HUES64 (cell line): ENCODE measurements at regions not wholly inside any gene's neighbourhood (a gene's known extent, or its start where the extent isn't known, plus 50 kb on each side); places are given as distances from the start of the nearest gene placed in this dataset.
A peak's percentile ranks its signal among the peaks of the same experiment; 100 is the strongest.

Source experiments
- H3K27ac ChIP-seq: 2 replicates; pipeline ENCODE4 v1.7.0; 2013; ENCODE audit warnings: low read depth, low read length, inconsistent platforms
- H3K27me3 ChIP-seq: 2 replicates; pipeline ENCODE4 v1.6.1; 2013; ENCODE audit warnings: mild to moderate bottlenecking, low read length; ENCODE audit not compliant: insufficient read depth
- H3K36me3 ChIP-seq: 2 replicates; pipeline ENCODE4 v1.6.1; 2013; ENCODE audit warnings: mild to moderate bottlenecking, low read length; ENCODE audit not compliant: insufficient read depth
- H3K4me1 ChIP-seq: 2 replicates; pipeline ENCODE4 v1.6.1; 2013; ENCODE audit warnings: mild to moderate bottlenecking, low read length, moderate library complexity; ENCODE audit not compliant: insufficient read depth
- H3K4me3 ChIP-seq: 2 replicates; pipeline ENCODE4 v1.5.1; 2013; ENCODE audit warnings: mild to moderate bottlenecking, low read length, moderate library complexity
- H3K9ac ChIP-seq: 2 replicates; pipeline ENCODE4 v1.6.1; 2013; ENCODE audit warnings: mild to moderate bottlenecking, low read depth, low read length
- H3K9me3 ChIP-seq: 2 replicates; pipeline ENCODE4 v1.6.1; 2013; ENCODE audit warnings: low read depth, low read length; ENCODE audit not compliant: insufficient read depth
- WGBS: fragments of 150-250, 120-280 bp; methylation state at CpG from one replicate; pipeline ENCODE4 v1.1.7; 2013; ENCODE audit warnings: missing lambda C conversion rate; 5-methylcytosine and 5-hydroxymethylcytosine counted together

GRCh38 chr10:131648386-131649020 is 252.3 kb upstream of the PPP2R2D start:
- Histone ChIP-seq H3K9ac (no peak overlapping the region), H3K36me3 (no peaks in the 10 kb centered on the region), H3K27me3 (no peaks in the 10 kb centered on the region), H3K4me1 (peaks cover 20% of the 10 kb centered on the region), H3K27ac (no peak overlapping the region), H3K4me3 (no peak overlapping the region), H3K9me3 (no peaks in the 10 kb centered on the region)
- 77% methylated on average over 8 of the region's 8 CpGs for WGBS

- Histone ChIP-seq H3K27ac (no peak overlapping the region), H3K4me3 (no peak overlapping the region), H3K9me3 (no peaks in the 10 kb centered on the region), H3K27me3 (no peaks in the 10 kb centered on the region), H3K4me1 (peaks cover 20% of the 10 kb centered on the region), H3K9ac (no peak overlapping the region), H3K36me3 (no peaks in the 10 kb centered on the region)
- WGBS = 91% methylated on average over 6 of the region's 6 CpGs
Observed at GRCh38 chr10:131649617-131650016, 251.2 kb upstream of the PPP2R2D start.

GRCh38 chr10:131650169-131650705 is 250.6 kb upstream of the PPP2R2D start:
- Histone ChIP-seq H3K9me3 (no peaks in the 10 kb centered on the region), H3K27me3 (no peaks in the 10 kb centered on the region), H3K4me1 (peaks cover 22% of the 10 kb centered on the region), H3K27ac (no peak overlapping the region), H3K36me3 (no peaks in the 10 kb centered on the region), H3K4me3 (no peak overlapping the region), H3K9ac (no peak overlapping the region)
- WGBS = 83% methylated on average over 12 of the region's 12 CpGs

DNA sequence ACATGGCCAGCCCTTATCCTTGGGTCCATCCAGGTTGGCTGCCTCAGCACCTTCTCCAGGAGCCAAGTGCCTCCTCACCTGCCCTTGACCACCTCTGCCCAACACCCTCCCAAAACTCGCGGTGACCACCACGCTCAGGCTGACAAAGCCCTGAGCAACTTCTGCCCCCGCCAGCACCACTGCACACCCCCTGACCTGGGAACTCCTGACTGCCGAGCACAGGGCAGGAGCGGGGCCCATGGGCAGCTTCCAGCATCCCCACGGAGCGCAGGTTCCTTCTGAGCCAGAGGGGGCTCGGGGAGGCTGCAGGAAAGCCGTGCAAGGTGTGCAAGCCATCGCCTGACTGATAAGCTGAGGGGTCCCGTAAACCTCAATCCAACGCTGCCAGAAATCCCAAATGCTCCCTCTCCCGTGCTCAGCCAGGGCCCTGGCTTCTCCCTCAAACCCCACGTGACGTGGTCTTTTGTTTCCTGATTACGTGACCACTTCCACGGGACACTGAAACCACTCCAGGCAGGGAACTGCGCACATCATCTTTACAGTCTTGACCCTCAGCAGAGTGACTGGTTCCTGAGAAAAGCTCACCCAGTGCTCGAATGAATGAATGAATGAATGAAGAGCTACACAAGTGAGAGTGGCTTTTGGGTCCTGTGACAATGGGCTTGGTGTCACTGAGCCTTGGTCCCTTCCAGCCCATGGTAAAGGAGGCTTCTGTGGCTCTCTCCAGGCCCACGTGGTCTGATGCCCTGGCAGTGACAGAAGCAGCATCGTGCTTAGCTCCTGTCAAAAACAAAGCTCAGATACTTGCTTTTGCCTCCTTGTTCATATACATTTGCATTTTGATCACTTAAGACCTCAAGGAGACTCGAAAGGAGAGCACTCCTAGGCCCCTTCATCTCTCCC is 249.8 kb upstream of the PPP2R2D start:
- no peaks in the 10 kb centered on the region for H3K36me3 ChIP-seq
- H3K9ac ChIP-seq = no peak overlapping the region
- peak overlapping the region; percentile 60; the same call in 1 of the 2 replicates for H3K27ac ChIP-seq
- H3K4me1 ChIP-seq = peaks cover 22% of the 10 kb centered on the region
- H3K4me3 ChIP-seq = peak overlapping the region; percentile 32; the same call in 1 of the 2 replicates
- no peaks in the 10 kb centered on the region for H3K9me3 ChIP-seq
- H3K27me3 ChIP-seq = no peaks in the 10 kb centered on the region
- WGBS = 79% methylated on average over 23 of the region's 23 CpGs

DNA sequence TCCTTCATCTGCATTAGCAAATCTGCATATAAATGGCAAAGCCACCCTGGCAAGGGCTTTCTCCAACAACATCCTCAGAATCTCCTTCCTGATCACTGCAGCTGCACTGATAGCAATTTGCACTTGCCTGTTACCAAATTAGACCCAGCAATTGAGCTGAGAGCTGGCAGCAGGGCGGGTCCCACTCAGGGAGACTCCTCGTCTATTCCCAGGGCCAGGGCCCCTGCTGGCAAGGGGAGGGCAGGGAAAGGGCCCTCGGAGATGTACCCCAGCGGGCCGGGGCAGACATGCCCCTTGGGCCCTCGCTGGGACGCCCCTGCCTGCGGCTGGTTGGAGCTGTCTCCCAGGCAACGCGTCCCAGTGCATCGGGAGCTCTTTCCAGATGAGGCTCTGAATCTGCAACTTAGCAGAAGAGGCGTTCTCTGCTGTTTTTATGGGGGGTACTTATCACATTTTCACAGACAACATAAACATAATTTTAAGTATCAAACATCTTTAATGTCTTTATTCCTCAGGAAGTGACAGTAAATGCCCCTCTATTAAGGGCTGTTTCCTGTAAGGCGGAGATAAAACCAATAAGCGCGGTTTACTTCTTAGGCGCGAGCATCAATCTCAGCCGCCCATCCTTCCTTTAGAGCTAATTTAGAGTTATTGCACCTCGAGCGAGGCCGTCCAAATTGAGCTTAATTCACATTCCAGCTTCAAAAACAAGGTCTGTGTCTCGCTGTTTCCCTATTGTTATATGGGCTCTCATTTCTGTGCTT is 249.0 kb upstream of the PPP2R2D start:
- 39% methylated on average over 21 of the region's 22 CpGs for WGBS
- no peak overlapping the region for H3K9ac ChIP-seq
- peak overlapping the region; percentile 32 for H3K4me3 ChIP-seq
- no peaks in the 10 kb centered on the region for H3K36me3 ChIP-seq
- no peaks in the 10 kb centered on the region for H3K27me3 ChIP-seq
- peaks cover 22% of the 10 kb centered on the region for H3K4me1 ChIP-seq
- H3K27ac ChIP-seq = peak overlapping the region; percentile 60; the same call in 1 of the 2 replicates
- H3K9me3 ChIP-seq = no peaks in the 10 kb centered on the region

DNA sequence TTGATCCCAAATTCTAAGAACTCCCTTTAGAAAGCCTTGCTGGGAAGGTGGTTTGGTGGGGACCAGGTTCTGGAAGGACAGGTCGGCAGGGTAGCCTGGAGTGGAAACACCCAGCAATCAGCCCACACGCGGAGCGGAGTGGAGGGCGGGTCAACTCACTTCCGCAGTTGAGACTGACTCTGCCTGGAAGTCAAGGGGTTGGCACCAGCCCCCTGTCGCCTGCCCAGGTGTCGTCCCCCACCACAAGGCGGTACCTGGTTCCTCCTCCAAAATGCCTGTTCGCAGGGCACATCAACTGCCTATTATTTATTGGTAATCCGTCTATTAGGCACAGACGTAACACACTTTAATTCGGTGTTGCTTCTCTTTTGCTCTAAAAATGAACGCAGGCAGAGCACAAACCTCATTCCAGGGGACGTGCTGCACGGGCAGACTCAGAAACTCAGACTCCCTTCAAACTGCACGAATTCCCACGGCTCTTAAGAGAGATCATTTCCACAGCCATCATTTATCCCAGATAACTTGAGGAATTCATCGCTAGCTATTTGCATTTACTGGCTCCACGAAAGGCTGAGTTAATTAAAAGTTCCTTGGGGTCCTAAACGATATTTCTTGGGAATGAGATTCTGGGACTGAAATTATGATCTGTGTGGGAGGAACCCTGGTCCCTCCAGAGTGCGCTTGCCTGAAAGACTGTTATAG is 248.2 kb upstream of the PPP2R2D start:
- no peaks in the 10 kb centered on the region for H3K9me3 ChIP-seq
- H3K27ac ChIP-seq = no peak overlapping the region
- H3K4me3 ChIP-seq = no peak overlapping the region
- H3K4me1 ChIP-seq = peaks cover 22% of the 10 kb centered on the region
- no peaks in the 10 kb centered on the region for H3K36me3 ChIP-seq
- no peaks in the 10 kb centered on the region for H3K27me3 ChIP-seq
- no peak overlapping the region for H3K9ac ChIP-seq
- 78% methylated on average over 22 of the region's 22 CpGs for WGBS

GRCh38 chr10:131653140-131653539 is 247.7 kb upstream of the PPP2R2D start:
- WGBS = 92% methylated on average over 14 of the region's 14 CpGs
- Histone ChIP-seq H3K36me3 (no peaks in the 10 kb centered on the region), H3K27ac (no peak overlapping the region), H3K4me1 (peaks cover 22% of the 10 kb centered on the region), H3K9ac (no peak overlapping the region), H3K4me3 (no peak overlapping the region), H3K9me3 (no peaks in the 10 kb centered on the region), H3K27me3 (no peaks in the 10 kb centered on the region)

GRCh38 chr10:131653554-131654470 is 247.0 kb upstream of the PPP2R2D start:
- H3K36me3 ChIP-seq = no peaks in the 10 kb centered on the region
- no peak overlapping the region for H3K9ac ChIP-seq
- H3K4me3 ChIP-seq = no peak overlapping the region
- 93% methylated on average over 13 of the region's 13 CpGs for WGBS
- H3K4me1 ChIP-seq = peaks cover 22% of the 10 kb centered on the region
- no peak overlapping the region for H3K27ac ChIP-seq
- no peaks in the 10 kb centered on the region for H3K27me3 ChIP-seq
- H3K9me3 ChIP-seq = no peaks in the 10 kb centered on the region

DNA sequence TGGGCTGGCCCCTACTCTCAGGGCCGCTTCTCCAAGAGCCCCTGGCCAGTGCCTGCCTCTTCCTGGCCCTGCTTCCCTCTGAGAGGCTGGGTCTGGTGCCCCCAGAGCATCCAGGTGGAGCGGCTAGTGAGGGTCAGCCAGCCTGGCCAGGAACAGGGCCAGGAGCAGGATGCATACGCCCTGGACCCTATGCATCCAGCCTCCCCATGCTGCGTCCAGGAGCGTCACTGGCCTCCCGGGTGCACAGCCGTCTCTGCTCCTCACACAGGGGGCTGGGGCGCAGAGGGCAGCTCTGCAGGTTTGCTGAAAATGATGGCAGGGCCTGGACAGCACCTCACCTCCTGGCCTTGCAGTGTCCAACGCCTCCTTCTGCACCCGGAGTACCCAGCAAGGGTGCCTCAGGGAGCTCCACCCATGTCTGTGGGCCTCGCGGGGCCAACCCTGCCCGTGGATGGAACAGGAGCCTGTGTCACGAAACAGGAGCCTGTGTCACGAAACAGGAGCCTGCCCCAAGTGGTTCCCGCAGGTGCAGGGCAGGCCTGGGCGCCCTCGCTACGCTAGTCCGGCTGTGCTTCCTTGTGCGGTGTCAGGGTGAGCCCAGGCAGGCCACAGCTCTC is 246.2 kb upstream of the PPP2R2D start:
- 88% methylated on average over 21 of the region's 21 CpGs for WGBS
- Histone ChIP-seq H3K9me3 (no peaks in the 10 kb centered on the region), H3K9ac (no peak overlapping the region), H3K27ac (no peak overlapping the region), H3K36me3 (no peaks in the 10 kb centered on the region), H3K27me3 (no peaks in the 10 kb centered on the region), H3K4me1 (peaks cover 22% of the 10 kb centered on the region), H3K4me3 (no peak overlapping the region)
